H9 (cell line): ENCODE measurements at regions not wholly inside any gene's neighbourhood (a gene's known extent, or its start where the extent isn't known, plus 50 kb on each side); places are given as distances from the start of the nearest gene placed in this dataset.

Source experiments
- DNase-seq: peaks from one replicate; pipeline ENCODE4 v3.0.0-alpha.2; 2017
- H2AFZ ChIP-seq: one replicate; pipeline ENCODE4 v1.6.1; 2013; ENCODE audit warnings: mild to moderate bottlenecking, low read length, control low read depth, moderate library complexity
- H2AK5ac ChIP-seq: 2 replicates; pipeline ENCODE4 v1.6.1; 2013; ENCODE audit warnings: low read length, control low read depth, mixed read lengths; ENCODE audit not compliant: insufficient read length
- H2BK120ac ChIP-seq: one replicate; pipeline ENCODE4 v1.6.1; 2013; ENCODE audit warnings: low read depth, mild to moderate bottlenecking, low read length, control low read depth, inconsistent platforms; ENCODE audit not compliant: poor library complexity, severe bottlenecking
- H2BK12ac ChIP-seq: 2 replicates; pipeline ENCODE4 v1.6.1; 2013; ENCODE audit warnings: low read length, control low read depth, mixed read lengths, low read depth; ENCODE audit not compliant: insufficient read length
- H2BK15ac ChIP-seq: 2 replicates; pipeline ENCODE4 v1.6.1; 2013; ENCODE audit warnings: low read depth, low read length, control low read depth
- H2BK20ac ChIP-seq: one replicate; pipeline ENCODE4 v1.6.1; 2013; ENCODE audit warnings: low read depth, mild to moderate bottlenecking, low read length, control low read depth, inconsistent platforms; ENCODE audit not compliant: poor library complexity, severe bottlenecking
- H2BK5ac ChIP-seq: 2 replicates; pipeline ENCODE4 v1.6.1; 2013; ENCODE audit warnings: low read length, control low read depth, mixed read lengths; ENCODE audit not compliant: insufficient read length
- H3K14ac ChIP-seq: 2 replicates; pipeline ENCODE4 v1.6.1; 2013; ENCODE audit warnings: low read length, control low read depth; ENCODE audit not compliant: insufficient read depth
- H3K18ac ChIP-seq: 2 replicates; pipeline ENCODE4 v1.6.1; 2013; ENCODE audit warnings: low read depth, mild to moderate bottlenecking, mixed read lengths, low read length, control low read depth; ENCODE audit not compliant: insufficient read length
- H3K23ac ChIP-seq: 2 replicates; pipeline ENCODE4 v1.6.1; 2013; ENCODE audit warnings: low read length, control low read depth, mixed read lengths, low read depth; ENCODE audit not compliant: insufficient read length
- H3K23me2 ChIP-seq: 2 replicates; pipeline ENCODE4 v1.6.1; 2013; ENCODE audit warnings: low read depth, mild to moderate bottlenecking, mixed read lengths, low read length, control low read depth; ENCODE audit not compliant: insufficient read length, poor library complexity, severe bottlenecking
- H3K27ac ChIP-seq: 2 replicates; pipeline ENCODE4 v1.5.1; 2013; ENCODE audit warnings: low read length, control low read depth, mixed read lengths, low read depth; ENCODE audit not compliant: insufficient read length
- H3K27me3 ChIP-seq: 2 replicates; pipeline ENCODE4 v1.6.1; 2013; ENCODE audit warnings: low read length, control low read depth, inconsistent platforms; ENCODE audit not compliant: insufficient read depth
- H3K4ac ChIP-seq: 2 replicates; pipeline ENCODE4 v1.6.1; 2013; ENCODE audit warnings: low read depth, mild to moderate bottlenecking, control low read depth, inconsistent platforms, low read length, moderate library complexity
- H3K4me1 ChIP-seq: 2 replicates; pipeline ENCODE4 v1.6.1; 2013; ENCODE audit warnings: low read length, control low read depth, inconsistent platforms; ENCODE audit not compliant: insufficient read depth
- H3K4me2 ChIP-seq: 2 replicates; pipeline ENCODE4 v1.6.1; 2013; ENCODE audit warnings: low read length, control low read depth, mixed read lengths; ENCODE audit not compliant: insufficient read length, insufficient read depth
- H3K56ac ChIP-seq: 2 replicates; pipeline ENCODE4 v1.6.1; 2013; ENCODE audit warnings: low read depth, mild to moderate bottlenecking, mixed read lengths, low read length, control low read depth; ENCODE audit not compliant: insufficient read length
- H3K79me1 ChIP-seq: 2 replicates; pipeline ENCODE4 v1.6.1; 2013; ENCODE audit warnings: low read depth, mild to moderate bottlenecking, moderate library complexity, low read length, control low read depth, inconsistent platforms; ENCODE audit not compliant: insufficient read depth, poor library complexity, severe bottlenecking
- H3K79me2 ChIP-seq: 2 replicates; pipeline ENCODE4 v1.6.1; 2013; ENCODE audit warnings: low read length, control low read depth, inconsistent platforms; ENCODE audit not compliant: insufficient read depth
- H3K9ac ChIP-seq: 2 replicates; pipeline ENCODE4 v1.6.1; 2013; ENCODE audit warnings: low read length, control low read depth, mixed read lengths; ENCODE audit not compliant: insufficient read length; ENCODE audit errors: extremely low read depth
- H3K9me3 ChIP-seq: one replicate; pipeline ENCODE4 v1.6.1; 2013; ENCODE audit warnings: low read depth, low read length, inconsistent platforms; ENCODE audit not compliant: control insufficient read depth
- H3T11ph ChIP-seq: one replicate; pipeline ENCODE4 v1.6.1; 2013; ENCODE audit warnings: mild to moderate bottlenecking, low read length, control low read depth, inconsistent platforms
- H4K20me1 ChIP-seq: one replicate; pipeline ENCODE4 v1.6.1; 2013; ENCODE audit not compliant: control insufficient read depth, insufficient read length, insufficient read depth
- H4K5ac ChIP-seq: 2 replicates; pipeline ENCODE4 v1.6.1; 2013; ENCODE audit warnings: low read depth, mild to moderate bottlenecking, mixed read lengths, low read length, control low read depth; ENCODE audit not compliant: insufficient read length
- H4K8ac ChIP-seq: replicated peaks from 2 replicates; pipeline ENCODE4 v1.6.1; 2013; ENCODE audit warnings: low read length, control low read depth, mixed read lengths, low read depth; ENCODE audit not compliant: insufficient read length
- H4K91ac ChIP-seq: 2 replicates; pipeline ENCODE4 v1.6.1; 2013; ENCODE audit warnings: low read depth, mild to moderate bottlenecking, moderate library complexity, mixed read lengths, low read length, control low read depth; ENCODE audit not compliant: insufficient read length
- H3K27ac Mint-ChIP-seq, 3 experiments: 2 replicates in 2 of 3; 3 replicates in 1 of 3; pipeline ENCODE4 v1.8.0; 2020 to 2021; ENCODE audit warnings: mixed read lengths in 3 of 3, mild to moderate bottlenecking in 1 of 3, moderate library complexity in 1 of 3
- H3K27me3 Mint-ChIP-seq: 2 replicates; pipeline ENCODE4 v1.8.0; 2021; ENCODE audit warnings: low read depth, mild to moderate bottlenecking, moderate library complexity, mixed read lengths
- H3K36me3 Mint-ChIP-seq, 3 experiments: 2 replicates in 2 of 3; 3 replicates in 1 of 3; pipeline ENCODE4 v1.8.0; 2020 to 2021; ENCODE audit warnings: low read depth in 3 of 3, mixed read lengths in 3 of 3; ENCODE audit not compliant: insufficient read depth in 1 of 3
- H3K4me1 Mint-ChIP-seq, 2 experiments: 2 replicates each; pipeline ENCODE4 v1.8.0; 2020; ENCODE audit warnings: mixed read lengths in 2 of 2
- H3K4me3 Mint-ChIP-seq, 2 experiments: 2 replicates in 1 of 2; 3 replicates in 1 of 2; pipeline ENCODE4 v1.8.0; 2020 to 2021; ENCODE audit warnings: mild to moderate bottlenecking in 2 of 2, mixed read lengths in 2 of 2, moderate library complexity in 1 of 2
- H3K9me3 Mint-ChIP-seq, 2 experiments: 2 replicates in 1 of 2; 3 replicates in 1 of 2; pipeline ENCODE4 v1.8.0; 2020; ENCODE audit warnings: mild to moderate bottlenecking in 2 of 2, mixed read lengths in 2 of 2, moderate library complexity in 1 of 2
- CTCF ChIP-seq: fragments of 200-600 bp; sonication (generic); conservative IDR thresholded peaks from 3 replicates; pipeline ENCODE4 v1.8.0; 2021; ENCODE audit warnings: antibody characterized with exemption, mild to moderate bottlenecking
- WGBS: extraction: QIAGEN DNeasy Blood & Tissue Kit; methylation state at CpG from one replicate; pipeline ENCODE4 v1.1.7; 2013; ENCODE audit warnings: missing lambda C conversion rate, low lambda C conversion rate, mixed read lengths; ENCODE audit not compliant: insufficient read length; ENCODE audit errors: extremely low coverage; 5-methylcytosine and 5-hydroxymethylcytosine counted together

GRCh38 chr10:61319386-61320256 lies 133.6 kb downstream of the TMEM26 start:
- H3K36me3 Mint-ChIP-seq = no peaks in the 10 kb centered on the region
- Histone ChIP-seq H4K91ac (no peak overlapping the region), H2BK15ac (no peak overlapping the region), H3K4me2 (no peak overlapping the region), H3K27ac (no peak overlapping the region), H2BK5ac (no peak overlapping the region), H3K79me1 (no peaks in the 10 kb centered on the region), H3K14ac (no peak overlapping the region), H3K27me3 (no peaks in the 10 kb centered on the region), H2BK120ac (no peak overlapping the region), H3K23ac (no peak overlapping the region), H3K9me3 (no peaks in the 10 kb centered on the region), H4K5ac (no peak overlapping the region), H2BK20ac (no peak overlapping the region), H3K18ac (no peak overlapping the region), H3K9ac (no peak overlapping the region), H3T11ph (no peak overlapping the region), H2AK5ac (no peak overlapping the region), H3K23me2 (no peaks in the 10 kb centered on the region), H3K4ac (no peak overlapping the region), H4K8ac (no peak overlapping the region), H2BK12ac (no peak overlapping the region), H3K56ac (no peak overlapping the region), H2AFZ (no peak overlapping the region), H3K79me2 (no peaks in the 10 kb centered on the region), H4K20me1 (no peaks in the 10 kb centered on the region), H3K4me1 (no peaks in the 10 kb centered on the region)
- no peak for TF ChIP-seq CTCF
- H3K4me1 Mint-ChIP-seq = no peaks in the 10 kb centered on the region
- no peaks in the 10 kb centered on the region for H3K27me3 Mint-ChIP-seq
- WGBS = no CpG with 5 or more reads among the region's 5 CpGs
- peak overlapping the region in 1 of 3 experiments; percentile 42; a peak in 1 of 7 replicates for H3K27ac Mint-ChIP-seq
- no peak overlapping the region for H3K4me3 Mint-ChIP-seq
- no peaks in the 10 kb centered on the region for H3K9me3 Mint-ChIP-seq
- no peak for DNase-seq
